ENCODE measurements at regions not wholly inside any gene's neighbourhood (a gene's known extent, or its start where the extent isn't known, plus 50 kb on each side); places are given as distances from the start of the nearest gene placed in this dataset.

DNA sequence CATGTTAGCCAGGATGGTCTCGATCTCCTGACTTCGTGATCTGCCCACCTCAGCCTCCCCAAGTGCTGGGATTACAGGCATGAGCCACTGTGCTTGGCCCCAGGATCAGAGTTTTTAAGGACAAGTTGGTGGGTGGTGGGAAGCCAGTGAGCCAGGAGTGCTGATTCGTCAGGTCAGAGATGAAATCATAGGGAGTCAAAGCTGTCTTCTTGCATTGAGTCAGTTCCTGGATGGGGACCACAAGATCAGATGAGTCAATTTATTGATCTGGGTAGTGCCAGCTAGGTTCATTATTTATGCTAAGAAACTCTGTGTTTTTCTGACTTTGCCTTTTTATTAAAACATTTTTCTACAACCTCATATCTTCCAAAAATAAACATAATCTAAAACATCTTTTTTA lies 423.8 kb downstream of the ARL4A start:
- TF ChIP-seq, protein P1, sequence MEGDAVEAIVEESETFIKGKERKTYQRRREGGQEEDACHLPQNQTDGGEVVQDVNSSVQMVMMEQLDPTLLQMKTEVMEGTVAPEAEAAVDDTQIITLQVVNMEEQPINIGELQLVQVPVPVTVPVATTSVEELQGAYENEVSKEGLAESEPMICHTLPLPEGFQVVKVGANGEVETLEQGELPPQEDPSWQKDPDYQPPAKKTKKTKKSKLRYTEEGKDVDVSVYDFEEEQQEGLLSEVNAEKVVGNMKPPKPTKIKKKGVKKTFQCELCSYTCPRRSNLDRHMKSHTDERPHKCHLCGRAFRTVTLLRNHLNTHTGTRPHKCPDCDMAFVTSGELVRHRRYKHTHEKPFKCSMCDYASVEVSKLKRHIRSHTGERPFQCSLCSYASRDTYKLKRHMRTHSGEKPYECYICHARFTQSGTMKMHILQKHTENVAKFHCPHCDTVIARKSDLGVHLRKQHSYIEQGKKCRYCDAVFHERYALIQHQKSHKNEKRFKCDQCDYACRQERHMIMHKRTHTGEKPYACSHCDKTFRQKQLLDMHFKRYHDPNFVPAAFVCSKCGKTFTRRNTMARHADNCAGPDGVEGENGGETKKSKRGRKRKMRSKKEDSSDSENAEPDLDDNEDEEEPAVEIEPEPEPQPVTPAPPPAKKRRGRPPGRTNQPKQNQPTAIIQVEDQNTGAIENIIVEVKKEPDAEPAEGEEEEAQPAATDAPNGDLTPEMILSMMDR (conservative IDR thresholded peaks at IDR 0.05 in 1 of 2, IDR thresholded peaks at IDR 0.05 in 1 of 2; ENCODE audit: extremely low read depth in 1 of 2, insufficient read depth in 1 of 2, low read depth in 1 of 2, low read length in 2 of 2) = no peak
- TF ChIP-seq EZH2 (IDR thresholded peaks at IDR 0.05; ENCODE audit: borderline replicate concordance, low read length) = no peak
